Activated CD4-positive, alpha-beta T cell treated with anti-CD3 and anti-CD28 coated beads for 24 hours (primary cell): ENCODE measurements at regions not wholly inside any gene's neighbourhood (a gene's known extent, or its start where the extent isn't known, plus 50 kb on each side); places are given as distances from the start of the nearest gene placed in this dataset.

Source experiments
- DNase-seq, 2 donors: peaks; one replicate each; pipeline ENCODE4 v3.0.0-alpha.2; 2020; ENCODE audit warnings: low read depth in 2 of 2

DNA sequence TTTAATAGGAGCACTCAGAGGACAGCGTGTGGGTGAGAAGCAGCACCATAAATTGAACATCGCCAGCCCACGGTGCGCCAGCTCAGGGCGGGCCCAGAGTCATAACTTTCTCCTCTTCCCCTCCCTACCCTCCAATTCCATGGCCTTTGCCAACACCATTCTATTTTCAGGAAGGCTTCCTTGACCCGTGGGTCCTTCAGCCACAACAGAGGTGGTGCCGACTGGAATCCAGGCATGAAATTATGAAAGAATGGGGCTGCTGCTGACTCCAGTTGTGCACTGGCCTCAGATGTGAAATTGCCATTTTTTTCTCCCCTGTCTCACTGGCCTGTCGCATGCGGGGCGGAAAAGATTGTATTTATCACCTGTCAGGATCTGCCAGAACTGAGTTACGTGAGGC is 345.9 kb downstream of the MIAT start:
- no peak for DNase-seq

DNA sequence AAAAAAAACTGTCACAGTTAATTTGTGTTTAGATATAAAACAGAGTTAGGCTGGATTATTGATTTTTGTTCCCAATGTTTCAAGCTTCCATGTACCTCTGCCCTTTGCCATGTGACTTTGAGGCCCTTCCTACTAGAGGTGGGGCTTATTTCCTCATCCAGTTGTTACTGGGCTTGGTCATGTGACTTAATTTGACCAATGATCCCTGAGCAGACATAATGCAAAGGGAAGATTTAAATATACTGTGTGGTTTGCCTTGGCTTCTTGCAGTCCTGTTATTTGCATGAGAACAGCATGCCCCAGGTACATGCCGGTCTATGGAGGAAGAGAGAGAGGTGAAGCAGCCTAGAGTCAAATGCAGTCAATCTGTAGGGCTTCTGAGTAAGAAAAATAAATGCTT is 347.0 kb downstream of the MIAT start:
- DNase-seq, result no peak

DNA sequence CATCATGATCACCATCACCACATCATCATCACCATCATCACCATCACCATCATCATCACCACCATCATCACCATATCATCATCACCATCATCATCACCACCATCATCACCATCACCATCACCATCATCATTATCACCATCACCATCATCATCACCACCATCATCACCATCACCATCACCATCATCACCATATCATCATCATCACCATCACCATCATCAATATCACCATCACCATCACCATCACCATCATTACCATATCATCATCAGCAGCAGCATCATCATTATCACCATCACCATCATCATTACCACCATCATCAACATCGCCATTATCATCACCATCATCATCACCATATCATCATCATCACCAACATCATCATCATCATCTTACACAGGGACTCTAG is 351.1 kb downstream of the MIAT start:
- DNase-seq, result no peak

DNA sequence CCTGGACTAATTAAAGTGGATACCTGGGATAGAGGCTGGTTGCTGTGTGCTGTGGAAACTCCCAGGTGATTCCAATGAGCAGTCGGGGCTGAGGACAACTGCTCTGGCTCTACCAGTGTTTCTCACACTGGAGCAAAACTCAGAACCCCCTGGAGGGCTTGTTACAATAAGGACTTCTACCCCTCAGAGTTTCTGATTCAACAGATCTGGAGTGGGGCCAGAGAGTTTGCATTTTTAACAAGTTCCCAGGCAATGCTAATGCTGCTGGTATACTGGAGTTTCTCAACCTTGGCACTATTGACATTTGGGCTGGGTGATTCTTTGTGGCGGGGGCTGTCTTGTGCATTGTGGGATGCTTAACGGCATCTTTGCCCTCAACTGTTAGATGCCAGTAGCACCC is 353.7 kb downstream of the MIAT start:
- no peak for DNase-seq

DNA sequence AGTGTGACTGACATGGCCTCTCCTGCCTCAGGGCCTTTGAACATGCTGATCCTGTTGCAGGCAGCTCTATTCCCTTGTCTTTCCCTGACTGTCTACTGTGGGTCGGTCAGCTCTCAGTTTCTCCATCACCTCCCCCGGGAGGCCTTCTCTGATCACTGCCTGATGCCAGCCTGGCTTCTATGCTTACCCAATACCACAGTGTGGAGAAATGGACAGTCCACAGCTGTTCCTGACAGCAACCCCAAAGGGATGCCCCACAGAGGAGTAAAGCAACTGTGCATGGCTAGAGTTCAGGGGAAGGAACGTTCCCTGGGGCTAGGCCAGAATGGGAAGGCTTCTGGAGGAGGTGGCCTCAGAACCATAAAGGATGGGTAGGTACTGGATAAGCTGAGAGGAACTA is 354.3 kb downstream of the MIAT start:
- no peak for DNase-seq

DNA sequence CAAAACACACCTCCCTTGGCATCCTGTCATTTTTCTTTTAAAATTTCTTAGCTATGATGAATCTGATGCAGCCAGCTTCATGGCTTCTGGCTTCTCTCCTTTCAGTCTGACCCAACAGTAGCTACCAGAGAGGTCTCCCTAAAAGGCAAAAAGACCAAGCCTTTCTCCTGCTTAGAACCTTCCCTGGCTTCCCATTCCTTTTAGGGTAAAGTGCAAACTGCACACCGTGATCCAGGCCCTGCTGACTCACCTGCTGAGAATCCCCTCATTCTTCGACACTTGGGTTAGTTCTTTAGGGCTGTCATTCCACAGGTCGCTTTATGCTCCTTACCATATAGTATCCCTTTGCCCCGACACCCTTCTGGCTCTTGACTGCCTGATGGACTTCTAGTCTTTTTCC is 362.4 kb downstream of the MIAT start:
- no peak for DNase-seq

DNA sequence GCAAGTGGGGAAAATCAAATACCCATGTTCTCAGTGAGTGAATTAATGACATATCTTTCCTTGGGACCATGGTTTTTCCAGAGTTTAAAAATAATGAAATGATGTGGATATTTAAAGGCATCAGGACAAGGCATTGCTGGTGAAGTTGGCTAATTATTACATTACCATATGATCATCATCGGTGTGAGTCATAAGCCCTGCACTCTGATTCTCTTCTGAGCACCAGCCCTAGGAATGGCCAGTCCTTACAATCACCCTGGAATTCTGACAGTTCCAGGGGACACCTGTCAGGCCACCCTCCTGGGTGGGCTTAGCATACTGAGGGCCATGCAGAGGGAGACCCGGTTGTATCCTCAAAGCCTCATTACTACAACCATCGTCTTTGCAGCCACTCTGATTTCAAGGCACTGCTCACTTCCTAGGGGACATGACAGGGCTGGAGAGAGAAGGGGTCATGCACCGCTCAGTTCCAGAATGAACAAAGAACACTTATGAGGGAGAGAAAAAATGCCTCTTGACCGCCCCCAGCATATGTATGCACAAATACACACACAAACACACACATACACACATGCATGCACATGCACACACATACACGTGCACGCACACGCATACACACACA is 365.0 kb downstream of the MIAT start:
- DNase-seq, result no peak

DNA sequence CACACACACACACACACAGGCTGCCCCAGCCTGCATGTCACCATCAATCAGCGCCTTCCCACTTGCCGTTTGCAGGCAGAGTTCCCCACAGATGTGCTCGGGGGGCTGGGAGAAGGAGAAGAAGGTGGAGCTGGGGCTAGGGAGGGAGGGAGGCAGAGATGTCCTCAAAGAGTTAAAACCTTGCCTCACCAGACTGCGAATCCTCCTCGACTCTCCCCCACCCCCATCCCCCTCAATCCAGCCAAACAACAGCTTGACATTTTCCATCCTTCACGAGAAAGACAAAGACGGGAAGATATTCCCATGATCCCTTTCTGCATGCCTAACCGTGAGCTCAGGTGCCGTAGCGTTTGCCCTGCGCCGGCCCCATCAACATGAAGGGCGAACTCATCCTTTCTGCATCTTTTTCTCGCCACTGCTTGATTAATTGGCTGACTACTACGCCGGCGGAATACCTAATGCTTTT is 365.5 kb downstream of the MIAT start:
- no peak for DNase-seq

DNA sequence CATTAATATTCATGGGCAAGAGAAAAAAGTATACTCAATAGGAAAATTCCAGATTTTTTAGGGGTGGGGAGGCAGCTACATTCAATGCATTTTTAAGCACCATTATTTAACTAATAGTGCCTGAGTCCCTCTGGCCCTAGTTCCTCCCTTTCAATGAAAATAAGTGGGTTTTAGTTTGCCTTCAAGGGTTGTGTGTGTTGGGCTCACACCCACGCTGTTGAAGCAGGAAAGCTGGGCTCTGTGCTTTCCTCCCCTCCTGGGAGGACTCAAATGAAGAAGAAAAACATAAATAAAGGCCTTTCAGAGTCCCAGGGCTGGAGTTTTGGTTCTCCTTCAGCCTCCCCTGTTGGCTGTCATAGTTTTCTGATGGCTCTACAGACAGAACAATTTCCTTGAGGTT is 366.2 kb downstream of the MIAT start:
- DNase-seq, result no peak

DNA sequence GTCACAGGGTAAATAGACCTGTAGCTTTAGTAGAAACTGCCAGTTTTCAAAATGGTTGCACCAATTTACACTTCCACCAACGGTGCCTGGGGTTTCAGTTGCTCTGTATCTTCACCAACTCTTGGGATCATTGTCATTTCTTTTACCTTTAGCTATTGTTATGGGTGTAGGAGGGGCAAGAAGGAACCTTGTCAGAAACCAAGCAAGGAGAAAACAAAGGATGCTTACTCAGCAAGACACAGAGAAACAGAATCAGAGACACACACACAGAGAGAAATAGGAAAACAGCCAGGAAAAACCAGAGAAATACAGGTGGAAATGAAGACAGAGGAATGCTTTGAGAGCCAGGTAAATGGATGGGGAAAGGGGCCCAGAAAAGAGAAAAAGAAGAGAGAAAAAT is 367.6 kb downstream of the MIAT start:
- DNase-seq, result no peak

DNA sequence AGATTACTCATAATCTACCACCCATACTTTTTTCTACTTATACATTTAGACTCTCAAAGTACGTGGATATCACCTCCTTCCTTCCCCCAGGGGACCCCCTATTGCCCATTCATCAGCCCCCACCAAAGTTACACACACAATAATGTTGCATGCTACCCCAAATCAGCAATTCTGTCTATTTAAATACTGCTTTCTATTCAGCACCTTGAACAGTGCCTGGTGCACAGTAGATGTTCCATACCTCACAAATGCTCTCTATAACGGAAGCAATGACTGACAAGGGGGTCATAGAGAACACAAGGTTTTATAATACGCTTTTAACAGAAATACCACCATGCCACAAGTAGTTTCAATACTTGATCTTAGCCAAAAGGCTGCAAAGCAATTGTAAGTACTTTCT is 370.7 kb downstream of the MIAT start:
- DNase-seq, result no peak

DNA sequence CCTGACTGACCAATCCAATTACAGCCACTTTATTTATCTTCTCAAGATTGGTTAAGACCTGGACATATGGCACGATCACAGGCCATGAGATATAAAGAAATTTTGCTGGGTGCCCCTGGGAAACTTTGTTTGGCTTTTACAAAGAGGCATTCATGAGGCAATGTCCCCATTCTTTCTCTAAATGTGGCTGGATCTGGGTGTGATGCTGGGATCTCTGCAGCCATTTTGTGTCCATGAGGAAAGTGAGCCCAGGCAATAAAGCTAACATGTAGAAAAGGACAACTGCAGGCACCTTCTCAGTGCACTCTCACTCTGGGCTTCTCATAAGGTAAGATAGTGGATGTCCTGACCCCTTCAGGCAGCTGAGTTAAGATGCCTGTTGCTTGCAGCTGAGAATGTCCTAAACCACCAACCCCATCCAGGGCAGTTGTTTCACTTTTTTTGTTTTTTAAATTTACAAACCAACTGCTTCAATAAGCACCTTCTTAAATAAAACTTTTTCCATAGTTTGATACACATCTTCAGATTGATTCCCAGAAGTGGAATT is 372.3 kb downstream of the MIAT start:
- DNase-seq, result no peak

DNA sequence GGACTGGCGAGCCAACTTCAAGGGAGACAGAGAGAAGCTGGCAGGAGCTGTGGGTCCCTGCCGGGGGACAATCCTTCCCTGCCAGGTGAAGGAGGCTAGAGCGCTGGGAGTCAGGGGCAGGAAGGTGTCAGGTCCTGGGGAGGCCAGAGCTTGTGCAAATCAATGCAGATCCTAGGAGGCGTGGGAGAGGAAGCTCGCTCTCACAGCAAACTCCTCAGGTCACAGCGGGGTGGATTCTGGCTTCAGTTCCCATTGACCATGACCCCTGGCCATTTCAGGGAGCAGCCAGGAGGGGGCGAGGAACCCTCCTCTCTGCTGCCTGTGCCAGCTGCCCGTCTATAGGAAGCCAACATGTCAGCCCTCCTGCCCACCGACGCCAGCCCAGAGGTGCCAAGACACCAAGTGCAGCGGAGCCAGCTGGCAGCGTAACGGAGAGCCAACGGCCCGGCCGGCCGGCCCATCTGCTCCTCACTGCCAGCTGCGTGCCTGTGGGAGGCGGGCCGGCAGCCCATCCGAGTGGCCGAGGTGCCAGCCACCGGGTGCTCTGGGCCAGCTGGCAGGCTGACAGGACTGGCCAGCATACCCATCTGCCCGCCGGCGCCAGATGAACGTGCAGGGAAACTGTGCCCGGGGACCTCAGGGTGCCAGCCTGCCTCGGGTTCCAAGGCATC is 374.8 kb downstream of the MIAT start:
- no peak for DNase-seq

DNA sequence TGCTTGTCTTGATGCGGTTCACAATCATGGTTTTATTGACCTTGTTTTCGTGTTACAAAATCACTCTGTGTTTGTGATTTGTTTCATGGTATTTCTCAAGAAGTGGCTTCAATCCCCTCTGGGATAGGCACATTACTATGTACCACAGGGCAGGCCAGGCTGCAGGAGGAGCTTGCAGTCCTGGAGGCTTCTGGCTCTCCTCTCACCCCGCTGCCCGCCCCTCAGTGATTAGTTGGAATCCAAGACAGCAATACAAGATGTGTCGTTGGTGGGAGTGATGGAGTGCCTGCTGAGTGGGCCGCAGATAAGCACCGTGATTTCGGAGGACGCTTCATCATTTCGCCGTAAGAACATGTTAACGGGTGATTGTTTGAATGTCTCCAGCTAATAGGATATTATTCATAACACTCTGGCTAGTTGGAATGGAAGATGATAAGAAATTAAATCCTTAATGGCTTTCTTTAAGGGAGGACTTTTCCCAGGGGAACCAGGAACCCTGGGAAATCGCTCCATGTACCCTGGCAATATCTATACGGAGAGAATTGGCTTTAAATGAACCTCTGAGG is 384.4 kb downstream of the MIAT start:
- no peak for DNase-seq

DNA sequence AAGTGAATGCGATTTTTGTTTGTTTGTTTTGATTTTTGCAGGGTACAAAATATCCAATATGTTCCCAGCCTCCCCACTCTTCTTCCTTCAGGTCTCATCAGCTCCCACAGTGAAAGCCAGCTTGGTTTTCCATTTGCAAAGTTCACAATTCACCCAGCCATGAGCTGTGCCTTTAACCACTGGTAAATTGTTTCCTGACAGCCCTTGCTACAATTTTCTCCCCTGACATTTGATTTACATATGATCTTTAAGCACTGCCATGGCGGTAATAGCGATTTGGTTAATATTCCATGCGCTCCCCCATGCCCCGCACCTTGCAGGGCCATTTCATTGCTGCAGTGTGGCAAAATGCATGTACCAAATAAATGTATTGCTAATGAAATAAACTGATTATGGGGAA is 385.9 kb downstream of the MIAT start:
- DNase-seq, result no peak

DNA sequence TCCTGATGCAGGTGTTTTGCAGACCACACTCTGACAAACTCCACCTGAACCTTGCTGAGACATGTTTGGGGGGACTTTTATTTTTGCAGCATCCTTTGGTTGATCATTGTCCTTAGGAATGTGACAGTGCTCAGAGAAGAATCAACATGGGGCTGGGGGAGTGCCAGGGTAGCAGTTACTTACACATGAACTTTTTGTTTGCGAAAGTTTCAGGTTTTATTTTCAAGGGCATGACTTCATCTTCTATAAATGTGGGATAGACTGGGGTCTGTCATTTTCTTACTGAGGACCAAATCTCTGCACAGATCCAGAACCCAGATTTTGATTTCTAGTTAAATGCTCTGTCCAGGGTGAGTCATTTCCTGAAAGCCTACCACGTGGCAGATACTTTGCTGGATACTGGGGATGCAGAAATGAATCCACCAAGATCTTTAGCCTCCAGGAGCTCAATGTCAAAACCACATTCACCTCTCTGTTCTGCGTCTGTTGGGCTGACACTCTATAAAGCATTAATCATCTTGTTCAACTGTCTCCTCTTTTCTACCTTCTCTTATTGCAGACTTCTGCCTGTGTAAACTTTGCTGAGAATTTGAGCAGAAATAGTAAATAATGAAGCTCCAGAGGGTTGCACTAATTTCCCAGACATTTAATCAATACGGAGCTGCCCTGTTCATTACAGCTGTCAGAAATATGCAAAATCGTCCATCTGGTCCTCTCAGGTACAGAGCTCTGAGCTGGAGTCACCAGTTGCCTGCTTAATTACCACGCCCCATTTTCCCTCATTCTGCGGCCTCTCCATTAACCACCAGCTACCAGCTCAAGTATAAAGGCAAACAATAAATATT is 387.9 kb downstream of the MIAT start:
- DNase-seq, result no peak

DNA sequence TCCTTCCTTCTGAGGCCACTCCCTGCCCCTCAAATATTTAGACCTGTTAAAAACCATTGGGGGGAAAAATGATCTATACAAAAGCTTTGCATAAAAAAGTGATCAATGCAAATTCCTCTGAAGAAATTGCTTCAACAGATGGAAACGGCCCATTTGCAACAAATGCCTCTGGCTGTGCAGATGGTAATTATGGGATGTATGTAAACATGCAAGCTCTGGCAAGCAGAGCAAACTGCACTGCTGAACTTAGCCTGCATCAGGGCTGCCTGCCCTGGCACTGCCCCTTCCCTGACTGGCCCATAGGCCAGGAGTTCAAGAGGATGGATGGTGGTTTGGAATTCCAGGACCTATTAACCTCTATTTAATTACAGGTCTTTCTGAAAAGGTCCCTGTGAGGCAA is 388.7 kb downstream of the MIAT start:
- no peak for DNase-seq

DNA sequence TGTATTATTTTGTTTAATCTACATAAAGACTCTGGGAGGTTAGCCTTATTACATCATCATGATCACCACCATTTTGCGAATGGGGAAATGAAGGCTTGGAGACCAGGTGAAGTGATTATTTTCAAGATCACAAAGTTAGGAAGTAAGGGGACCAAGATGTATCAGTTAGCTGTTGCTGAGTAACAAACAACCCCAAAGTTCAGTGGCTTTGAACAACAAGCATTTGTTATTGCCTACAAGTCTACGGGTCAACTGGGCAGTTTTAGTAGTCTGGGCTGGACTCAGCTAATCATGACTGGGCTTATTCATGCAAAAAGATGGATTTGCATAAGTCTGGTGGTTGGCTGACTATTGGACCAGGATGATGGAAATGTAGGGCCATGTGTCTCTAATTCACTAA is 389.2 kb downstream of the MIAT start:
- DNase-seq, result no peak

DNA sequence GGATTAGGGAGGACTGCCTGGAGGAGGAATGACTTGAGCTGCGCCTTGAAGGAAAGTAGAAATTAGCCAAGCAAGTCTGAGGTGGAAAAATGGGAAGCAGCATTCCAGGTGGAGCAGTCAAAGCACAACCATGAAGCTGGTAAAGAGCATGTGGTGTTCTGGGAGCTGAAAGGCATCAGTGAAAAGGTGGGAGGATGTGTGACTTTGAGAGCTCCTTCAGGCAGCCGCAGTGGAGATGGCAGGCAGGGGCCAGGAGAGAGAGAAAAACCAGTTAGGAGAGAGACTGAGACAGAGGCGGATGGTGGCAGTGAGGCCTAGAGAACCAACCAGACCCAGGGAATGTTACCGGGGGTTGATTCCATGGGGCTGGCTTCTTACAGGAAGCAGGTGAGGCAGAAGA is 393.4 kb downstream of the MIAT start:
- no peak for DNase-seq

DNA sequence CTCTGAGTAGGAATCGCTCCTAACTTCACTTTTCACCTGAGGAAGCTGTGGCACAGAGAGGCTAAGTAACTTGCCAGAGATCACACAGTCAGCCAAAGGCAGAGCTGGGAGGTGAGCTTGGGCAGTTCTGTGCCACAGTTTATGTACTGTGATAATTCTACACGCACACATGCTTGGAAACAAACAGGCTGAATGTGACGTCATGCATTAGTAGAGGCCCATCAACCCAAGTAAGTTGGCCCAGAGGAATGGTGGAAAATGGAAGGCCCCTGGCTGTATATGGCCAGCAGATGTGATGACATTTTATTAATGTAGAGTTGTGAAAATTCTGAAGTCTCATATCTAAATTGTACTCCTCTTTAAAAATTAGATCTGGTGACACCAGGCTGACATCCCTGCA is 394.0 kb downstream of the MIAT start:
- DNase-seq, result no peak

DNA sequence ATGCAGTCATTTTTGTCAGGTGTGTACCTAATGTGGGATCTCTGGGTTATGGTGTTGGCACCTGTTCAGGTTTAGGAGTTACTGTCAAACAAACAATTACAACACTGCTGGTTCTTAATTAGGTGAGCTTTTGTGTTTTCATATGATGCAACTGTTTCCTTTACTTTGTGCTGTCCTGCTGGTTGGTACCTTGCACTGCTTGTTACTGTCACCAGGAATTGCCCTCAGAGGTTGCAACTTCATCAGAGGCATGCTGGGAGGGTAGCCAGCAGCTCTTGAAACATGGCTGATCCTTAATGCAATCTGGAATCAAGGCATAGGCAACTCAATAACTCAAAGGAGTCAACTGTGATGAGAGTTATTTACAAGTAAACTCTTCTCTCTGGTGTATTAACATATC is 400.3 kb downstream of the MIAT start:
- no peak for DNase-seq

DNA sequence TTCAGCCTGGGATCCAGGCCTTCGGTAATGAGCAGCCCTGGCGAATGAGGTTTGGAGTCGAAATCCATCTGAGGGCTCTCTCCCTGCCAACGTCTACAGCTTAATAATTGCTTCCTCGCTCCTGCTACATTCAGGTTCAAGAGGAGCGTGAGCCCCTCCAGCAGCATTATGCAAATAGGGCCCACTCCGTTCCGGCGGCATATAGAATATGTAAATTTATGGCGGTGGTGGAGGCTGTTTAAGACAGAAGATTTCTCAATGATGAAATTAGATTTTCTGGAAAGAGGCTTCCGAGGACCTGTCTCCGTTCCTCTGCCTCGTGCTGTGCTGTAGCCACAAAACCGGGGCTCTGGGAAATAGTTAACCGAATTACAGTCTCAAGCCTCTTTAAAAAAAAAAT is 402.8 kb downstream of the MIAT start:
- no peak for DNase-seq
